Activated CD8-positive, alpha-beta memory T cell treated with anti-CD3 and anti-CD28 coated beads for 24 hours (primary cell): ENCODE measurements at regions not wholly inside any gene's neighbourhood (a gene's known extent, or its start where the extent isn't known, plus 50 kb on each side); places are given as distances from the start of the nearest gene placed in this dataset.
A peak's percentile ranks its signal among the peaks of the same experiment; 100 is the strongest.

Experiments
- DNase-seq: peaks from one replicate; pipeline ENCODE4 v3.0.0-alpha.2; 2020

GRCh38 chr6:2562721-2563451 lies 187.8 kb downstream of the MYLK4 start:
- no peak for DNase-seq

- no peak for DNase-seq
Measured at GRCh38 chr6:2560917-2561698, 189.6 kb downstream of the MYLK4 start.

GRCh38 chr6:2560140-2560818 lies 190.4 kb downstream of the MYLK4 start:
- DNase-seq = no peak

GRCh38 chr6:2558861-2559801 lies 191.6 kb downstream of the MYLK4 start:
- no peak for DNase-seq

GRCh38 chr6:2558098-2558680 lies 192.5 kb downstream of the MYLK4 start:
- DNase-seq = no peak

GRCh38 chr6:2557181-2557720 lies 193.5 kb downstream of the MYLK4 start:
- DNase-seq = no peak

- no peak for DNase-seq
Measured at GRCh38 chr6:2556761-2557160, 194.0 kb downstream of the MYLK4 start.

- no peak for DNase-seq
Measured at GRCh38 chr6:2554651-2555260, 196.0 kb downstream of the MYLK4 start.

GRCh38 chr6:2552526-2553154 lies 198.1 kb downstream of the MYLK4 start:
- DNase-seq = no peak

GRCh38 chr6:2551705-2552104 lies 199.0 kb downstream of the MYLK4 start:
- no peak for DNase-seq

- DNase-seq = peak; percentile 38
Measured at GRCh38 chr6:2550247-2550646, 200.5 kb downstream of the MYLK4 start.

GRCh38 chr6:2549834-2550233 lies 200.9 kb downstream of the MYLK4 start:
- DNase-seq = no peak

GRCh38 chr6:2547355-2547754 lies 203.4 kb downstream of the MYLK4 start:
- DNase-seq = peak; percentile 50

GRCh38 chr6:2546901-2547300 lies 203.8 kb downstream of the MYLK4 start:
- DNase-seq = no peak

- DNase-seq = no peak
Measured at GRCh38 chr6:2545383-2546038, 205.2 kb downstream of the MYLK4 start.

- DNase-seq = no peak
Measured at GRCh38 chr6:2543321-2543720, 207.4 kb downstream of the MYLK4 start.

GRCh38 chr6:2542858-2543218 lies 207.9 kb downstream of the MYLK4 start:
- peak; percentile 61 for DNase-seq

- DNase-seq = no peak
Measured at GRCh38 chr6:2542101-2542857, 208.4 kb downstream of the MYLK4 start.

GRCh38 chr6:2536451-2536850 lies 214.3 kb downstream of the MYLK4 start:
- no peak for DNase-seq

GRCh38 chr6:2535506-2535905 lies 215.2 kb downstream of the MYLK4 start:
- no peak for DNase-seq
